GM19025 (cell line): ENCODE measurements at regions not wholly inside any gene's neighbourhood (a gene's known extent, or its start where the extent isn't known, plus 50 kb on each side); places are given as distances from the start of the nearest gene placed in this dataset.

ENCODE experiments used
- ATAC-seq: cut with Tn5 transposase; IDR thresholded peaks from one replicate; pipeline ENCODE4 v1.9.1; 2021; ENCODE audit warnings: mild to moderate bottlenecking, low read depth, moderate library complexity; ENCODE audit not compliant: unreplicated experiment

- ATAC-seq, result no peak
These were observed 52.7 kb downstream of the COL6A6 start for GRCh38 chr3:130569461-130570365.

GRCh38 chr3:130572769-130573168 is 55.8 kb downstream of the COL6A6 start:
- no peak for ATAC-seq

- ATAC-seq, result no peak
These were observed 59.6 kb downstream of the COL6A6 start for GRCh38 chr3:130576375-130577266.

GRCh38 chr3:130582457-130583153 is 65.6 kb downstream of the COL6A6 start:
- ATAC-seq, result peak; percentile 46

- peak; percentile 49 for ATAC-seq
These were observed 77.8 kb downstream of the COL6A6 start for GRCh38 chr3:130594749-130595148.

- no peak for ATAC-seq
These were observed 79.5 kb downstream of the COL6A6 start for GRCh38 chr3:130596484-130596883.

- ATAC-seq, result no peak
These were observed 84.5 kb downstream of the COL6A6 start for GRCh38 chr3:130601442-130601971.

- no peak for ATAC-seq
These were observed 87.8 kb downstream of the COL6A6 start for GRCh38 chr3:130604806-130605205.

- no peak for ATAC-seq
These were observed 89.4 kb downstream of the COL6A6 start for GRCh38 chr3:130606336-130606735.

- no peak for ATAC-seq
These were observed 90.7 kb downstream of the COL6A6 start for GRCh38 chr3:130607553-130608154.

GRCh38 chr3:130609166-130609979 is 92.4 kb downstream of the COL6A6 start:
- no peak for ATAC-seq

GRCh38 chr3:130619196-130619595 is 102.2 kb downstream of the COL6A6 start:
- no peak for ATAC-seq

- no peak for ATAC-seq
These were observed 104.8 kb downstream of the COL6A6 start for GRCh38 chr3:130621824-130622223.

- no peak for ATAC-seq
These were observed 109.1 kb downstream of the COL6A6 start for GRCh38 chr3:130626049-130626448.

- no peak for ATAC-seq
These were observed 110.3 kb downstream of the COL6A6 start for GRCh38 chr3:130627143-130627855.

- no peak for ATAC-seq
These were observed 110.9 kb downstream of the COL6A6 start for GRCh38 chr3:130627882-130628281.
